Loucy (cell line): ENCODE measurements at regions not wholly inside any gene's neighbourhood (a gene's known extent, or its start where the extent isn't known, plus 50 kb on each side); places are given as distances from the start of the nearest gene placed in this dataset.

Experiments
- H2AFZ ChIP-seq: fragments of 200-600 bp; sonication (generic); 2 replicates; pipeline ENCODE4 v1.6.0; 2016; ENCODE audit warnings: antibody characterized with exemption, mild to moderate bottlenecking, low read length, moderate library complexity
- H3F3A ChIP-seq: fragments of 200-600 bp; 2 replicates; pipeline ENCODE4 v1.6.0; 2016; ENCODE audit warnings: antibody characterized with exemption, low read depth, mild to moderate bottlenecking
- H3K27me3 ChIP-seq: fragments of 200-600 bp; sonication (generic); 2 replicates; pipeline ENCODE4 v1.6.1; 2014; ENCODE audit warnings: low read length, mild to moderate bottlenecking; ENCODE audit not compliant: insufficient read depth, poor library complexity, severe bottlenecking
- H3K36me3 ChIP-seq: fragments of 200-600 bp; sonication (generic); 2 replicates; pipeline ENCODE4 v1.6.1; 2016; ENCODE audit warnings: low read length; ENCODE audit not compliant: insufficient read depth
- H3K4me1 ChIP-seq: fragments of 200-600 bp; sonication (generic); 2 replicates; pipeline ENCODE4 v1.5.1; 2014; ENCODE audit warnings: low read length, mild to moderate bottlenecking; ENCODE audit not compliant: insufficient read depth, poor library complexity, severe bottlenecking
- H3K4me2 ChIP-seq: fragments of 200-600 bp; sonication (generic); 2 replicates; pipeline ENCODE4 v1.6.0; 2014; ENCODE audit warnings: antibody characterized with exemption, low read length, low read depth, mild to moderate bottlenecking; ENCODE audit not compliant: poor library complexity, severe bottlenecking
- H3K4me3 ChIP-seq: fragments of 200-600 bp; sonication (generic); 2 replicates; pipeline ENCODE4 v1.5.1; 2014; ENCODE audit warnings: low read length, mild to moderate bottlenecking, mixed read lengths; ENCODE audit not compliant: poor library complexity, severe bottlenecking
- H3K79me2 ChIP-seq: fragments of 200-600 bp; sonication (generic); 2 replicates; pipeline ENCODE4 v1.6.1; 2014; ENCODE audit warnings: low read length; ENCODE audit not compliant: insufficient read depth
- H3K9ac ChIP-seq: fragments of 200-600 bp; sonication (generic); 2 replicates; pipeline ENCODE4 v1.6.0; 2014; ENCODE audit warnings: mild to moderate bottlenecking, low read depth, low read length, moderate library complexity; ENCODE audit not compliant: poor library complexity, severe bottlenecking
- H3K9me2 ChIP-seq: fragments of 200-600 bp; sonication (generic); replicated peaks from 2 replicates; pipeline ENCODE4 v1.6.1; 2016; ENCODE audit warnings: low read depth, low read length, mixed read lengths
- H3K9me3 ChIP-seq: fragments of 200-600 bp; sonication (generic); 2 replicates; pipeline ENCODE4 v1.6.1; 2014; ENCODE audit warnings: mild to moderate bottlenecking, antibody characterized with exemption, low read length, low read depth; ENCODE audit not compliant: insufficient read depth
- H4K20me1 ChIP-seq: fragments of 200-600 bp; sonication (generic); 2 replicates; pipeline ENCODE4 v1.6.0; 2014; ENCODE audit warnings: antibody characterized with exemption, low read length, mild to moderate bottlenecking; ENCODE audit not compliant: insufficient read depth, poor library complexity, severe bottlenecking
- EZH2phosphoT487 ChIP-seq: fragments of 200-600 bp; IDR thresholded peaks from 2 replicates; pipeline ENCODE4 v1.6.1; 2018; ENCODE audit warnings: antibody characterized with exemption, mild to moderate bottlenecking, moderate library complexity, borderline replicate concordance
- TF ChIP-seq, protein P1 (sequence below): fragments of 200-600 bp; sonication (generic); conservative IDR thresholded peaks from 2 replicates; pipeline ENCODE4 v1.5.1; 2014; ENCODE audit warnings: mild to moderate bottlenecking, antibody characterized with exemption, low read length

DNA sequence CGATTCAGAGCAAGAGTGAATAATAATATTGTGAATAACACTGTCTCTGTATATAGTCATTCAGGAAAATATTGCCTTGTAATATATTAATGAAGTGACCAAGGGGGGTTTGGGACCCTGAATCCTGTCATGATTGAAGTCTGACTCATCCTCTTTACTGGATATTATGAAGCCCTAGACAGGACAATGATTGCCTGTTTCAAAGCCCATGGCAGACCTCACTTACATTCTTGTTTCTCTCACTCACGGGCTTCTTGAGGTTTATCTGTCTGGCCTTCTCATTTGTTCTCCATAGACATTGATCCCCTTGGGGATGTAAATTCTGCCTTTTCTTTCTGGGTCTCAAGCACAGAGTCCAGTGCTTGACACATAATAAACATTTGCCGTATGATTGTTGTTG, 449.3 kb upstream of the THRB start:
- H3K27me3 ChIP-seq = no peaks in the 10 kb centered on the region
- H4K20me1 ChIP-seq = no peaks in the 10 kb centered on the region
- no peaks in the 10 kb centered on the region for H3K9me3 ChIP-seq
- H3F3A ChIP-seq = no peaks in the 10 kb centered on the region
- no peak overlapping the region for H3K4me2 ChIP-seq
- H3K4me3 ChIP-seq = no peak overlapping the region
- H3K9me2 ChIP-seq = no peaks in the 10 kb centered on the region
- no peaks in the 10 kb centered on the region for H3K36me3 ChIP-seq
- no peak overlapping the region for H2AFZ ChIP-seq
- H3K4me1 ChIP-seq = no peaks in the 10 kb centered on the region
- H3K79me2 ChIP-seq = no peaks in the 10 kb centered on the region
- no peak overlapping the region for H3K9ac ChIP-seq
- TF ChIP-seq, protein P1, sequence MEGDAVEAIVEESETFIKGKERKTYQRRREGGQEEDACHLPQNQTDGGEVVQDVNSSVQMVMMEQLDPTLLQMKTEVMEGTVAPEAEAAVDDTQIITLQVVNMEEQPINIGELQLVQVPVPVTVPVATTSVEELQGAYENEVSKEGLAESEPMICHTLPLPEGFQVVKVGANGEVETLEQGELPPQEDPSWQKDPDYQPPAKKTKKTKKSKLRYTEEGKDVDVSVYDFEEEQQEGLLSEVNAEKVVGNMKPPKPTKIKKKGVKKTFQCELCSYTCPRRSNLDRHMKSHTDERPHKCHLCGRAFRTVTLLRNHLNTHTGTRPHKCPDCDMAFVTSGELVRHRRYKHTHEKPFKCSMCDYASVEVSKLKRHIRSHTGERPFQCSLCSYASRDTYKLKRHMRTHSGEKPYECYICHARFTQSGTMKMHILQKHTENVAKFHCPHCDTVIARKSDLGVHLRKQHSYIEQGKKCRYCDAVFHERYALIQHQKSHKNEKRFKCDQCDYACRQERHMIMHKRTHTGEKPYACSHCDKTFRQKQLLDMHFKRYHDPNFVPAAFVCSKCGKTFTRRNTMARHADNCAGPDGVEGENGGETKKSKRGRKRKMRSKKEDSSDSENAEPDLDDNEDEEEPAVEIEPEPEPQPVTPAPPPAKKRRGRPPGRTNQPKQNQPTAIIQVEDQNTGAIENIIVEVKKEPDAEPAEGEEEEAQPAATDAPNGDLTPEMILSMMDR = no peak
- no peak for TF ChIP-seq EZH2phosphoT487

DNA sequence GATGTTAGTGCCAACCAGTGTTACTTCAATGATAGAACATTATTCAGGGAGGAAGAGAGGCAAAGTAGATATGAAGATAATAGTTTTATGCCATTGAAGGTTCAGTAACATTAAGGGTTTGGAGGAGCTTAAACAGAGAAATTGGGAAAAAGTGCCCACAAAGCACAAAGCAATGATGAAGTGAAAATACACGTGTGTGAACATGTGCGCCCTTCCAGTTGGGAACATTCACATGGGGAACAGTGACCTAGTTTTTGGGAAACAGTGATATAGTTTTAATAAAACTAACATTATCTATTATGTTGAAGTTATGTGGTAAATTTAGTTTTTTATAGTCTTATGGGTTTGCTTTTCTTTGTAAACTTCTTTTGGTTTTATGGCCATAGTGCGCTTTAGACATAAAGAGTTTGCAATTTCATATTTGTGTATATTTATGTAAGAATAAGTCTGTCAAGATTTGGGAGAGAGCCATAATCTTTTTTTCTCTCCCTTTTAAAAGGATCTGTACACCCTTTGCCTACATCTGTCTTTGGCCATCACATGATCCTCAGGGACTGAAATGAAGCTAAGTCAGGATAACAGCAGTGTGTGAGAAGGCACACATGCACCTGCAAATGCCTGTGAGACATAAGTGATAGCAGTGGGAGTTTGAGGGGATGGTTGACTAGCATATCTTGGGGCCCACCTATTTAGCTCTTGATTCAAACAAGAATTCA, 450.3 kb upstream of the THRB start:
- no peaks in the 10 kb centered on the region for H3K9me3 ChIP-seq
- H3K9ac ChIP-seq = no peak overlapping the region
- no peaks in the 10 kb centered on the region for H3K9me2 ChIP-seq
- H3K36me3 ChIP-seq = no peaks in the 10 kb centered on the region
- H3K4me1 ChIP-seq = no peaks in the 10 kb centered on the region
- no peak overlapping the region for H3K4me3 ChIP-seq
- H3K4me2 ChIP-seq = no peak overlapping the region
- no peaks in the 10 kb centered on the region for H4K20me1 ChIP-seq
- H3F3A ChIP-seq = no peaks in the 10 kb centered on the region
- TF ChIP-seq, protein P1 = no peak
- no peak for TF ChIP-seq EZH2phosphoT487
- no peaks in the 10 kb centered on the region for H3K79me2 ChIP-seq
- no peak overlapping the region for H2AFZ ChIP-seq
- H3K27me3 ChIP-seq = no peaks in the 10 kb centered on the region

DNA sequence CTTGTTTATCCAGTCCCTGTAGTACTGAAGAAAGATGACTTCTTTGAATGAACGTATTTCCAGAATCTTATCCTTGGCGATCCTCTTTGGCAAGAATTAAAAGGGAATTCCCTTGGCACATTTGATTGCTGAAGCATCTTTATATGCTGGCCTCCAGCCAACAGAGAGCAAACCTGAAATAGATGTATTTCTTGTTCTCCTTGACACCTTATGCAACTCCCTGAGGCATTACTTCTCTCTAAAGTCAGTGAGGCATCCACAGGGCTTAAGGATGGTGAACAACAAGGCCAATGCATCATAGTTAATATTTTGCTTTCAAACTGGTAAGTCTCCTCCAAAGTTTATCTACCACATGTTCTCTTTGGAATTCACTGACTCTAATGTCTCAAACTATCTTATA, 450.9 kb upstream of the THRB start:
- Histone ChIP-seq H3K4me2 (no peak overlapping the region), H3K9me2 (no peaks in the 10 kb centered on the region), H3K36me3 (no peaks in the 10 kb centered on the region), H3K79me2 (no peaks in the 10 kb centered on the region), H3K9me3 (no peaks in the 10 kb centered on the region), H2AFZ (no peak overlapping the region), H3K4me3 (no peak overlapping the region), H3K9ac (no peak overlapping the region), H3F3A (no peaks in the 10 kb centered on the region), H3K27me3 (no peaks in the 10 kb centered on the region), H3K4me1 (no peaks in the 10 kb centered on the region), H4K20me1 (no peaks in the 10 kb centered on the region)
- TF ChIP-seq, protein P1 = no peak
- TF ChIP-seq EZH2phosphoT487 = no peak
